ENCODE measurements at regions not wholly inside any gene's neighbourhood (a gene's known extent, or its start where the extent isn't known, plus 50 kb on each side); places are given as distances from the start of the nearest gene placed in this dataset.

- TF ChIP-seq GATA3 (IDR thresholded peaks at IDR 0.05; ENCODE audit: low read depth, low read length) (no peak), GATA2 (IDR thresholded peaks at IDR 0.05; ENCODE audit: low read depth, low read length) (no peak)
Measured at GRCh38 chr3:43816372-43816771, 125.6 kb downstream of the ABHD5 start.

Measured in SH-SY5Y (cell line).